ENCODE measurements at regions not wholly inside any gene's neighbourhood (a gene's known extent, or its start where the extent isn't known, plus 50 kb on each side); places are given as distances from the start of the nearest gene placed in this dataset.

- H2AFZ ChIP-seq (ENCODE audit: insufficient read depth, low read depth, low read length, poor library complexity, severe bottlenecking) = no peak overlapping the region
- WGBS (ENCODE audit: insufficient coverage) = no CpG with 5 or more reads among the region's 2 CpGs
- H3K4me2 ChIP-seq (replicated peaks; ENCODE audit: extremely low read depth, low read length, poor library complexity, severe bottlenecking) = no peak overlapping the region
- no peaks in the 10 kb centered on the region for H3K36me3 Mint-ChIP-seq
- H3K36me3 ChIP-seq (replicated peaks in 1 of 2; ENCODE audit: control insufficient read depth in 1 of 2, insufficient read depth in 2 of 2, low read length in 2 of 2) = no peaks in the 10 kb centered on the region
- H3K4me1 Mint-ChIP-seq = no peaks in the 10 kb centered on the region
- peaks cover 2 to 10% (median 5%) of the 10 kb centered on the region in 7 donors for H3K9me3 Mint-ChIP-seq
- no peak overlapping the region for H3K4me3 ChIP-seq (replicated peaks in 1 of 3; ENCODE audit: low read depth in 2 of 3, low read length in 3 of 3)
- peaks cover 3 to 5% (median 4%) of the 10 kb centered on the region in 3 donors for H3K27me3 Mint-ChIP-seq (ENCODE audit: low read depth in 3 of 3)
- no peaks in the 10 kb centered on the region for H3K4me1 ChIP-seq (ENCODE audit: control insufficient read depth in 1 of 2, insufficient read depth in 2 of 2, low read length in 2 of 2)
- no peaks in the 10 kb centered on the region for H3K27me3 ChIP-seq (ENCODE audit: control insufficient read depth in 2 of 2, insufficient read depth in 2 of 2, low read length in 2 of 2)
- H3K4me3 Mint-ChIP-seq = no peak overlapping the region
- no peak overlapping the region for H3K27ac Mint-ChIP-seq
- DNase-seq = no peak
- H3K9me3 ChIP-seq (replicated peaks in 1 of 2; ENCODE audit: control insufficient read depth in 1 of 2, insufficient read depth in 1 of 2, low read length in 2 of 2) = no peaks in the 10 kb centered on the region
- H4K20me1 ChIP-seq (ENCODE audit: insufficient read depth, low read length) = no peaks in the 10 kb centered on the region
- H3K9ac ChIP-seq (ENCODE audit: insufficient read depth, low read length, poor library complexity, severe bottlenecking) = no peak overlapping the region
- TF ChIP-seq CTCF (IDR thresholded peaks at IDR 0.05) = no peak
- H3K27ac ChIP-seq (ENCODE audit: low read depth in 1 of 2, low read length in 2 of 2) = no peak overlapping the region
- no peaks in the 10 kb centered on the region for H3K79me2 ChIP-seq (ENCODE audit: insufficient read depth, low read length)
- intact Hi-C loops (cut with micrococcal nuclease) = no loop called here
These were observed 150.7 kb upstream of the CCDC68 start for GRCh38 chr18:55109818-55110414.

GRCh38 chr18:55106906-55107305 lies 147.6 kb upstream of the CCDC68 start:
- no peaks in the 10 kb centered on the region for H3K27me3 ChIP-seq (ENCODE audit: control insufficient read depth in 2 of 2, insufficient read depth in 2 of 2, low read length in 2 of 2)
- no peak overlapping the region for H3K4me3 Mint-ChIP-seq
- H4K20me1 ChIP-seq (ENCODE audit: insufficient read depth, low read length) = no peaks in the 10 kb centered on the region
- no peak overlapping the region for H2AFZ ChIP-seq (ENCODE audit: insufficient read depth, low read depth, low read length, poor library complexity, severe bottlenecking)
- peaks cover 0 to 12% (median 5%) of the 10 kb centered on the region in 7 donors for H3K9me3 Mint-ChIP-seq
- intact Hi-C loops (cut with micrococcal nuclease) = no loop called here
- no peaks in the 10 kb centered on the region for H3K4me1 Mint-ChIP-seq
- peaks cover 3 to 5% (median 4%) of the 10 kb centered on the region in 3 donors for H3K27me3 Mint-ChIP-seq (ENCODE audit: low read depth in 3 of 3)
- H3K27ac Mint-ChIP-seq = no peak overlapping the region
- no peaks in the 10 kb centered on the region for H3K79me2 ChIP-seq (ENCODE audit: insufficient read depth, low read length)
- no peaks in the 10 kb centered on the region for H3K4me1 ChIP-seq (ENCODE audit: control insufficient read depth in 1 of 2, insufficient read depth in 2 of 2, low read length in 2 of 2)
- DNase-seq = no peak
- H3K36me3 ChIP-seq (replicated peaks in 1 of 2; ENCODE audit: control insufficient read depth in 1 of 2, insufficient read depth in 2 of 2, low read length in 2 of 2) = no peaks in the 10 kb centered on the region
- H3K9ac ChIP-seq (ENCODE audit: insufficient read depth, low read length, poor library complexity, severe bottlenecking) = no peak overlapping the region
- no peak overlapping the region for H3K27ac ChIP-seq (ENCODE audit: low read depth in 1 of 2, low read length in 2 of 2)
- H3K36me3 Mint-ChIP-seq = no peaks in the 10 kb centered on the region
- no peaks in the 10 kb centered on the region for H3K9me3 ChIP-seq (replicated peaks in 1 of 2; ENCODE audit: control insufficient read depth in 1 of 2, insufficient read depth in 1 of 2, low read length in 2 of 2)
- H3K4me3 ChIP-seq (replicated peaks in 1 of 3; ENCODE audit: low read depth in 2 of 3, low read length in 3 of 3) = no peak overlapping the region
- no peak overlapping the region for H3K4me2 ChIP-seq (replicated peaks; ENCODE audit: extremely low read depth, low read length, poor library complexity, severe bottlenecking)
- WGBS (ENCODE audit: insufficient coverage) = no CpG with 5 or more reads among the region's 3 CpGs
- no peak for TF ChIP-seq CTCF (IDR thresholded peaks at IDR 0.05)

Measured in CD14-positive monocyte (primary cell).